Activated CD4-positive, alpha-beta T cell treated with anti-CD3 and anti-CD28 coated beads for 48 hours (primary cell): ENCODE measurements at regions not wholly inside any gene's neighbourhood (a gene's known extent, or its start where the extent isn't known, plus 50 kb on each side); places are given as distances from the start of the nearest gene placed in this dataset.
"Not testable (repeated sequence)": the region's sequence is repeated elsewhere in the genome, so short reads cannot be mapped to it uniquely, and the experiment has no call there.

ENCODE experiments used
- DNase-seq: peaks from one replicate; pipeline ENCODE4 v3.0.0-alpha.2; 2020

DNA sequence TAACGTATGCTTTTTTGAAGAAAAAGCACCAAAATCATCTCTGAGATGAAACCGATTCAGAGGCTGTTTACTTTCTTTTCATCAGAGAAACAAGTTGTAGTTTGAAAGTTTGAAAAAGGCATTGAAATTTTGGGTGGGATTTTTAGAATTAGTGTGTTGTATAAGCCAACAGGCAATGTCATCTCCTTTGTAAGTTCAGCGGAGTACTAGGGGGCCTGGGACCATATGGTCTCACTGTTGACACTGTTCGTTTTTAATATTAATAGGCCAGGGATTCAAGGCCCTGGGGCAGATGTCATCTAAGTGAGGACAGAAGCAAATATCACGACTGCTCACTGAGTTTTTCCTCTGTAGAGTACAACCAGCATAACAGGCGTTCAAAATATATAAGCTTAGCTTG lies 256.2 kb upstream of the RARB start:
- no peak for DNase-seq

DNA sequence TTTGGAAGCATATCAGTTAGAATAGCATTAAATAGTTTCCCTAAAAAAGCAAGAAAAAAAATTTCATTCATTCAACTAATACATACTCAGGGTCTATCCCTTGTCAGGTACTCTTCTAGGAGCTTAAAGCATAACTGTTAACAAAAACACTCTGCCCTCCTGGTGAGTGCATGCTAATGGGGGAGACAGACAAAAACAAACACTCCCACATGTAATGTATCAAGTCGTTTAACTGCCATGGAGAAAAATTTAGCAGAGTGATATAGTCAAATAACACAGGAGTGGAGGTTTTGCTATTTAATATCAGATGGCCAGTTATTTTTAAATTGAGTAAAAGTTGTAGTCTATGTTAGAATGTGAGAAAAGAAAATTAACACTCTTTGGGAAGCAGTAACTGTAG lies 254.5 kb upstream of the RARB start:
- DNase-seq: no peak

DNA sequence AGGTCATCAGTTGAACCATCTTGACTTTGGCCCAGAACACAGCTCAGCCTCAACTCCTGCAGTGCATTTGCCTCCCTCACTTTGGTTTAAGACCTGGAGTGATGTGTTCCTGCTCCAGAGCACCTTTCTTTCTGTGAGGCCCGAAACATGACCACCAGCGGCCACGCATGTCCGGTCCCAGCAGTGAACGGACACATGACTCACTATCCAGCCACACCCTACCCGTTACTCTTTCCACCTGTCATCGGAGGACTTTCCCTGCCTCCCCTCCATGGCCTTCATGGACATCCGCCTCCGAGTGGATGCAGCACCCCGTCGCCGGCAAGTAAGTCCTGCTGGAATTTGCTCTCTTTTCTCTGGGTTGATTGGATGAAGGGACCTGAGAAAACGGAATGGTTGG lies 253.8 kb upstream of the RARB start:
- no peak for DNase-seq

- no peak for DNase-seq
Observed at GRCh38 chr3:25177041-25177440, 251.0 kb upstream of the RARB start.

DNA sequence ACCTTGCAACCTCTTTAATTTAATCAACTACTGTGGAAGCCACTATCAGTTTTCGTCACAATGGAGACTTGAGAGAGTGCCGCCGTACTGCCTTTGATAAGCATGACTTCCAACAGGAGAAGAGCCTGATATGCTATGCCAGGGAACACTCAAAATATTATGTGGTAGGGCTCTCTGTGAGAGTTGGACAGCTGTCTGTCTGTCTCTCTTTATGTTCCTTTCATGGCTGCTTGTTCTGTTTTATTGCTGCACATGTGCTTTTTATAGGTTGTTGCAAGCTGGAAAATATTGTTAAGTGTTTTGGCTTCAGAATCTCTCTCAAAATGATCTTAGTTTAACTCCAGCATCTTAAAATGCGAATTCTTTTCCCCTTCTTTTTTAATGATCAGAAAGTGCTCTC lies 249.4 kb upstream of the RARB start:
- DNase-seq: no peak

DNA sequence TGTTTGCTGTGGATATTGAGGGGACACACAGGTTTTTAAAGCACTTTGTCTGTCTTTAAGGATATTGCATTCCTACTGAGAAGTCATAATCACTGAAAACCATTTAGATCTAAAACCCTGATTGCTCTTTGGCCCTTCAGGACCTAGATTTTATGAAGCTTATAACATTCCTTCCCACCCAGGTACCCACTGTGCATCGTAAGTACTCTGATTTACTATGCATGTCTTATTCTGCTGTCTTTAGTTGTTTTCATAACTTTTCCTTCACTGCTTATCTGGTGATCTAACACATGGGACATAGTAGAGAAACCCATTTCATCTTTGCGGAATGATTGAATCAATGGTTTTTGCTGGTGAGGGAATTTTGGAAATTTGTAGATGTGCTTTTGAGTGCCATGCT lies 247.0 kb upstream of the RARB start:
- no peak for DNase-seq

DNA sequence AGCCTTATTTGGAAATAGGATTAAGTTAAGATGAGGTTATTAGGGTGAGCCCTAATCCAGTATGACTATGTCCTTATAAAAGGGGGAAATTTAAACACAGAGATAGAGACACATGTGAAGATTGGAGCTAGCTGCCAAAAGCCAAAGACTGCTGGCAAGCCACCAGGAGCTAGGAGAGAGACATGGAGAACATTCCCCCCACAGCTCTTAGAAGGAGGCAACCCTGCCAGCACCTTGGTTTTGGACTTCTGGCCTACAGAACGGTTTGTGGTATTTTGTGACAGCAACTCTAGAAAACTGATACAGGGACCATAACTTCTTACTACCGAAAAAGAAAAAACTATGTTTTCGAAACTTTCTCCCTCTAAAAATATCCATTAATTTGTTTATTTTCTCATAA lies 245.3 kb upstream of the RARB start:
- DNase-seq: no peak

GRCh38 chr3:25184641-25185250 lies 243.3 kb upstream of the RARB start:
- DNase-seq: no peak

DNA sequence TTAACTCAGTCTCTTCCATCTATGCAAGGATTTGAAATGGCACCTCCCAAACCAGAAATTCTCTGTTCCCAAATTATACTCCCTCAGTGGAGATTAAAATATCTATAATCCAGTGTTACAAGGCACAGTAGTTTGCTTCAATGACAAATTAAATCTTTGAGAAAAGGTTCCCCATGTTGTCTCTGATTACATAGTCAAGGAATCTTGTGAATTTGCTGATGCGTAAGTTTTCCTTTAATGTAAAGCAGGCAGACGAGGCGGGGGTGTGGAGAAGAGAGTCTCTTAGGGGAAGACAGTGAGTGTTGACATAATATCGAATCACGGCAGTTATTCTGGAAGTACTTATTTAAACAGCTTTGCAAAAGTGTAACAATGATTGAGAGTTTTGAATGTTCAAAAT lies 236.4 kb upstream of the RARB start:
- DNase-seq: no peak

- not testable (repeated sequence) for DNase-seq
Observed at GRCh38 chr3:25199567-25199966, 228.5 kb upstream of the RARB start.

GRCh38 chr3:25212736-25213135 lies 215.3 kb upstream of the RARB start:
- DNase-seq: no peak

DNA sequence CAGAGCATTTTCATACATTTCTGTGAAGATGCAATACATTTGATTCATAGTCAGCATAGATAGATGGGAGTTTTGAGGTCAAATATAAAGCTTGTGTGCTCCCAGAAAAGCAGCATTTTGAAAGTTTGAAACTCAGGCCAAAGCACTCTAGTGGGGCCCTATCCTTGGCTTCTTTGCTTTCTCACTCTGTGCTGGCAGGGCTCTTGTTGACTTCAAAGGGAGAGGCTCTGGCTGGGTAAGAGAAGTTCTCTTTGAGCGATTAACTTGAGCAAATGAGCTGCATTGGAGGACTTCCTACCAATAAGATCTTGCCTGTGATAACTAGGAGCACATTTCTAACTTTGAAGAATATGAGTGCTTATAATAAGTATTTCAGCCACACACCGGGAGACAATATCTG lies 214.0 kb upstream of the RARB start:
- no peak for DNase-seq

DNA sequence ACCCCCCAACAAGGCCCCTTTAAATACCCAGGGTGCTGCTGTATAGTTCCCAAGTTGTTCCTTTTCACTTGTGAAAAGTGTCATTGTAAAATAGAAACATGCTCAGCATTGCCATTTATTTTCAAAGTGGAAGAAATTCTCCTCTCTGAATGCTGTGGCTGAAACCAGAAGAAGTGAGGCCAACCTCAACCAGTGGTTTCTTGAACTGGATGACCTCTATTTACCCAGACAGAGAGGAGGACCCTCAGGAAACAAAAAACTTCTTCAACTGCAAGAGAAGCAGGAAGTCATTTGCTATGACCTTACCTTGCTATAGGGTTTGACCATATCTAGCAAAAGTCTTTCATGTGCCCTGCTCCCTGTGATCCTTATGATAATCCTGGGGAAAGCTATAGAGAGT lies 209.7 kb upstream of the RARB start:
- DNase-seq: no peak

DNA sequence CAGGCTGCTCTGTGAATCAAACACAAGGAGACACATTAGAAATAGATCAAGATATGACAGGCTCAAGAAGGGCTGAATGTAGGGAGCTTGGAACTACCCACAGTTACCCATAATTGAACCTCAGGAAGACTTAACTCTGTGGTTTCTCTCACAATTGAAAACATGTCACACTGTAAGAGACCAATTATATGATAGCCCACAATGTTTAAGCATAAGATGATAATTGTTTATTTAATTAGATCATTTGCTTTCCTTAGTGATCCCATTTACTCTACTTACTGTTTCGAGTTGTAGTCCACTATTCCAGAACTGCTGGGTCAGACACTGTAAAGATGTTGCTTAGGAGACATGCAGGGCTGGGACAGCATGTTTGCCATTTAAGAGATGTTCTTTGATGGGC lies 201.3 kb upstream of the RARB start:
- DNase-seq: no peak

GRCh38 chr3:25229586-25229985 lies 198.5 kb upstream of the RARB start:
- DNase-seq: no peak

DNA sequence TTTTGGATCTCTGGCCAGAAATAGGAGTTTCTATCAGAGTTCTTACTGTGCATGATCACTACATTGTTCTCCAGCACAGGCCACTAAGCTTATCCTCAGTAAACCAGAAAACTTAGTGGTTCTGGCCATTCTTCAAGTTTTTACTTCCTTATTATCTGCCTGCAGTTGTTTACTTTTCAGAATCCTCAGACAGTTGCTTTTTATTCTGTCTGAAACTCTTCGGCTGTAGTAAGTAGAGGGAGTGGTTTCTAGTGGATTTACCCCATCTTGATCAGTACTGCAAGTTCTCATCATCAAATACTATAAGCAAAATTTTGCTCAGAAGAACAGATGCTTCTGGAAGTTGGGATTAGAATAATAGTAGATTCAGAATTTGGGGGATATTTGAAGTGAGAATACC lies 193.0 kb upstream of the RARB start:
- no peak for DNase-seq

- no peak for DNase-seq
Observed at GRCh38 chr3:25235466-25235865, 192.6 kb upstream of the RARB start.

GRCh38 chr3:25237602-25238001 lies 190.5 kb upstream of the RARB start:
- no peak for DNase-seq

- no peak for DNase-seq
Observed at GRCh38 chr3:25239042-25239441, 189.0 kb upstream of the RARB start.

DNA sequence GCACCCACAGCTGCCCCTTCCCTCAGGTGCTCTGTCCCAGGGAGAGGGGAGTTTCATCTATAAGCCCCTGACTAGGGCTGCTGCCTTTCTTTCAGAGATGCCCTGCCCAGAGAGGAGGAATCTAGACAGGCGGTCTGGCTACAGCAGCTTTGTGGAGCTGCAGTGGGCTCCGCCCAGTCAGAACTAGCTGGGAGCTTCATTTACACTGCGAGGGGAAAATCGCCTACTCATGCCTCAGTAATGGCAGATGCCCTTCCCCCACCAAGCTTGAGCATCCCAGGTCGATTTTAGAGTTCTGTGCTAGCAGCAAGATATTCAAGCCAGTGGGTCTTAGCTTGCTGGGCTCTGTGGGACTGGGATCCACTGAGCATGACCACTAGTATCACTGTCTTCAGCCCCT lies 181.2 kb upstream of the RARB start:
- no peak for DNase-seq

DNA sequence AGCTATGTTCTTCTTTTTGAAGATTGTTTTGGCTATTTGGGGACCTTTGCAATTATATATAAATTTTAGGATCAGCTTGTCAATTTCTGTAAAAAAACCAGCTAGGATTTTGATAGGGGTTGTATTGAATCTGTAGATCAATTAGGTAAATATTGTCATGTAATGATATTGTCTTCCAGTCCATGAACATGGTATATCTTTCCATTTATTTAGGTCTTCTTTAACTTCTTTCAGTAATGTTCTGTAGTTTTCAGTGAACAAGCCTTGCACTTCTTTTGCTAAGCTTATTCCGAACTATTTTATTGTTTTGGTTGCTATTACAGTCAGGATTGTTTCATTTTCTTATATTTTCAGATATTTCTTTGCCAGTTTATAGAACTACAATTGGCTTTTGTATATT lies 175.8 kb upstream of the RARB start:
- no peak for DNase-seq

- DNase-seq: no peak
Observed at GRCh38 chr3:25257026-25257425, 171.0 kb upstream of the RARB start.

- no peak for DNase-seq
Observed at GRCh38 chr3:25259871-25260270, 168.2 kb upstream of the RARB start.

DNA sequence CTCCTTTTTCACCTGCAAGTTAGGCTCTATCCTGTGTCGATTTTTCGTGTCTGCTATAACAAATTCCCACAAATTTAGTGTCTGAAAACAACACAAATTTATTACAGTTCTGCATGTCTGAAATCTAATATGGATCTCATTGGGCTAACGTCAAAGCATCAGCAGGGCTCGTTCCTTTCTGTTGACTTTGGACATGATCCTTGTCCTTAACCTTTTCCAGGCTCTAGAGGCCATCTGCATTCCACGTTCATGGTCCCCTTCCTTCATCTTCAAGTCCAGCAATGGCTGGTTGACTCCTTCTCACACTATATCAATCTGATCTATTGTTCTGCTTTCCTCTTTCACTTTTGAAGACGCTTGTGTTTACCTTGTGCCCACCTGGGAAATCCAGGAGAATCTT lies 165.7 kb upstream of the RARB start:
- DNase-seq: no peak

- no peak for DNase-seq
Observed at GRCh38 chr3:25265284-25265683, 162.8 kb upstream of the RARB start.

DNA sequence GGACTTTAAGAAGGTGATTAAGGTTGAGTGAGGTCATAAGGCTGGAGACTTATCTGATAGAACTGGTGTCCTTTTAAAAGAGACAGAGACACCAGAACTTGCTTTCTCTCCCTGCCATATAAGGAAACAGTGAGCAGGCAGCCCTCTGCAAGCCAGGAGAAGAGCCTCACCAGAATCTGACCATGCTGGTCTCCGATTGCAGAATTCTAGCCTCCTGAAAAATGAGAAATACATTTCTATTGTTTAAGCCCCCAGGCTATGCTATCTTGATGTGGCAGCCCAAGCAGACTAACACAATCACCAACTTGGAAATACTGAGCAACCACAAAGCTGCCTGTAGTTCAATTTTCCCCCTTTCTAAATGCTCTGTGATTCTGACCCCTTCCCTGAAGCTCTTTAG lies 161.4 kb upstream of the RARB start:
- no peak for DNase-seq
